ENCODE measurements at regions not wholly inside any gene's neighbourhood (a gene's known extent, or its start where the extent isn't known, plus 50 kb on each side); places are given as distances from the start of the nearest gene placed in this dataset.

DNA sequence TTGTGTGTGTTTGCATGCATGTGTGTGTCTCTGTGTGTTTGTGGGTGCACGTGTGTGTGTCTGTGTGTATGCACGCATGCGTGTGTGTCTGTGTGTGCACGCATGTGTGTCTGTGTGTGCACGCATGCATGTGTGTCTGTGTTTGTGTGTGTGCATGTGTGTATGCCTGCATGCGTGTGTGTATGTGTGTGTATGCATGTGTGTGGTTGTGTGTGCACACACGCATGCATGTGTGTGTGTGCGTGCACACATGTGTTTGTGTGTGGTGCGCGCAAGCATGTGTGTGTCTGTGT, 239.9 kb upstream of the TNRC6C start:
- no peak for TF ChIP-seq POLR2A (IDR thresholded peaks at IDR 0.05)
- no peak for TF ChIP-seq POLR2AphosphoS5 (IDR thresholded peaks at IDR 0.05; ENCODE audit: insufficient read depth in 1 of 2, low read depth in 1 of 2)
- TF ChIP-seq, protein P1, sequence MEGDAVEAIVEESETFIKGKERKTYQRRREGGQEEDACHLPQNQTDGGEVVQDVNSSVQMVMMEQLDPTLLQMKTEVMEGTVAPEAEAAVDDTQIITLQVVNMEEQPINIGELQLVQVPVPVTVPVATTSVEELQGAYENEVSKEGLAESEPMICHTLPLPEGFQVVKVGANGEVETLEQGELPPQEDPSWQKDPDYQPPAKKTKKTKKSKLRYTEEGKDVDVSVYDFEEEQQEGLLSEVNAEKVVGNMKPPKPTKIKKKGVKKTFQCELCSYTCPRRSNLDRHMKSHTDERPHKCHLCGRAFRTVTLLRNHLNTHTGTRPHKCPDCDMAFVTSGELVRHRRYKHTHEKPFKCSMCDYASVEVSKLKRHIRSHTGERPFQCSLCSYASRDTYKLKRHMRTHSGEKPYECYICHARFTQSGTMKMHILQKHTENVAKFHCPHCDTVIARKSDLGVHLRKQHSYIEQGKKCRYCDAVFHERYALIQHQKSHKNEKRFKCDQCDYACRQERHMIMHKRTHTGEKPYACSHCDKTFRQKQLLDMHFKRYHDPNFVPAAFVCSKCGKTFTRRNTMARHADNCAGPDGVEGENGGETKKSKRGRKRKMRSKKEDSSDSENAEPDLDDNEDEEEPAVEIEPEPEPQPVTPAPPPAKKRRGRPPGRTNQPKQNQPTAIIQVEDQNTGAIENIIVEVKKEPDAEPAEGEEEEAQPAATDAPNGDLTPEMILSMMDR (IDR thresholded peaks at IDR 0.05) = no peak
- DNase-seq (ENCODE audit: extremely low spot score in 2 of 2) = peak; percentile 52 to 58
- Histone ChIP-seq H3K4me1 (no peaks in the 10 kb centered on the region), H3K27me3 (no peaks in the 10 kb centered on the region), H3K4me3 (no peak overlapping the region), H3K36me3 (no peaks in the 10 kb centered on the region), H3K27ac (no peak overlapping the region), H3K9me3 (no peaks in the 10 kb centered on the region)
- intact Hi-C loops (cut with DNase I) = no loop called here

DNA sequence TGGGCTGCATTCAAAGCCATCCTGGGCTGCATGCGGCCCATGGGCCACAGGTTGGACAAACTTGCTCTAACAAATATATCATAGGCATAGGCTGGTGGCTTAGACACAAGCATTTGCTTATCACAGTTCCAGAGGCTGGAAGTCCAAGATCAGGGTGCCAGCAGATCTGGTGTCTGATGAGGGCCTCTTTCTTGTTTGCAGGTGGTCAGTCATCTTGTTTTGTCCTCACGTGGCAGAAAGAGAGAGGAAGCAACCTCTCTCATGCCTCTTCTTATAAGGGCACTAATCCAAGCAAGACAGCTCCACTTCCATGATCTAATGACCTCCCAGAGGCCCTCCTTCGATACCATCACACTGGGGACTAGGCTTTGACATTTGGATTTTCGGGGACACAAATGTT, 238.7 kb upstream of the TNRC6C start:
- TF ChIP-seq, protein P1 (IDR thresholded peaks at IDR 0.05) = no peak
- TF ChIP-seq POLR2A (IDR thresholded peaks at IDR 0.05) = no peak
- TF ChIP-seq POLR2AphosphoS5 (IDR thresholded peaks at IDR 0.05; ENCODE audit: insufficient read depth in 1 of 2, low read depth in 1 of 2) = no peak
- Histone ChIP-seq H3K4me1 (no peaks in the 10 kb centered on the region), H3K9me3 (no peaks in the 10 kb centered on the region), H3K27ac (no peak overlapping the region), H3K4me3 (no peak overlapping the region), H3K27me3 (no peaks in the 10 kb centered on the region), H3K36me3 (no peaks in the 10 kb centered on the region)
- intact Hi-C loops (cut with DNase I) = no loop called here
- peak; percentile 56 to 84 for DNase-seq (ENCODE audit: extremely low spot score in 2 of 2)

DNA sequence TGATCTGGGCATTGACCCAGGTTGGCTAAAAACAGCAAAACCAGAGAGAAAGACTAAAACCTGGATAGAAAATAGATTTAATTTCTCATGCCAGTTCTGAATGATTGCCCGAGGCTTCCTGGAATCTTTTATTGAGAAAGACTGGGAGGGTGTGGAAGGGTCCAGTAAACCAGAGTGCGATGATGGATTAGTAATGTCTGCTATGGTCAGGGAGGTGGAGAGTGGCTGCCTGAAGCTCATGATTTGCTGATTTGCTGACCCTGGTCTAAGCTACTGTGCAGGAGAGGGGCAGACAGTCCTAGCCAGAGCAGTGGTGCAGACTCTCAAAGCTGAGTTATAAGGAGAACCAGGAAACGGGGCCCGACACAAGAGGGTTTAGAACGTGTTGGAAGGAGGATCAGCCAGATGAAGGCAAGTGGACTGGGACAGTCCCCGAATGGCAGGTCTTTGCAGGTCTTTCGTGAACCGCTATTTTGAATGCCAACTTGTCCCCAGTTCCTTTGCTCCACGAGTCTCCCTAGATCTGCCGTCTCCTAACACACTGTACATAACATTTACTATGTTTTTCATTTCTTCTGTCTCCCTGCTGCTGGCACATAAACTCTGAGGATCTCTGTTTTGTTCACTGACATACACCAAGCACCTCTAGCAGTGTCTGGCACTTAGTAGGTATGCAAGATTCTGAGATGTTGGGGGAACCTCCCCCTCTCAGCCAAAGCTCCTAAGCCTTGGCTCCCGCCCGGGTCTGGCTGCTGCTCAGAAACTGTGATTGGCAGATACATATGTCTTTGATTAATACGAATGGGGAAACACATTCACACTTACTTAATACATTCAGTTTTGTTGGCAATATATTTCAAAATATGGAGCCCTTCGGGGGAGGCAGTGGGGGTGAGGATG, 237.3 kb upstream of the TNRC6C start:
- H3K4me3 ChIP-seq = no peak overlapping the region
- no peaks in the 10 kb centered on the region for H3K9me3 ChIP-seq
- no peaks in the 10 kb centered on the region for H3K27me3 ChIP-seq
- intact Hi-C loops (cut with DNase I) = no loop called here
- TF ChIP-seq POLR2A (IDR thresholded peaks at IDR 0.05) (no peak), POLR2AphosphoS5 (IDR thresholded peaks at IDR 0.05; ENCODE audit: insufficient read depth in 1 of 2, low read depth in 1 of 2) (no peak)
- TF ChIP-seq, protein P1 (IDR thresholded peaks at IDR 0.05) = no peak
- DNase-seq (ENCODE audit: extremely low spot score in 2 of 2) = peak; percentile 56 to 58
- no peak overlapping the region for H3K27ac ChIP-seq
- H3K36me3 ChIP-seq = no peaks in the 10 kb centered on the region
- H3K4me1 ChIP-seq = no peaks in the 10 kb centered on the region

DNA sequence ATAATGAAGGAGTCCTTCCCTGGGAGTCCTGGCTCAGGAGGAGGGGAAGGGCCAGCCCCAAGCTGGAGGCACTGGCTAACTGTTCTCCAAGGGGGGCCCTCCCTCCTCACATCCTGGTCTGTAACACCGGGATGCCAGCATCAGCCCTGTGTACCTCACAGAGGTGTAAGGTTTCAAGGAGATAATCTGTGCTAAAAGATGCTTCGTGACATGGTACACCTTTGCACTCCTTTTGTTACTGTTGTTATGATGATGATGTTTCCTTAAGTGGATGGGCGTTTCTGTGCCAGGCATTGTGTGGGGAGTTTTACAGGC, 236.7 kb upstream of the TNRC6C start:
- Histone ChIP-seq H3K27me3 (no peaks in the 10 kb centered on the region), H3K4me3 (no peak overlapping the region), H3K4me1 (peaks cover 4% of the 10 kb centered on the region), H3K9me3 (no peaks in the 10 kb centered on the region), H3K36me3 (no peaks in the 10 kb centered on the region), H3K27ac (no peak overlapping the region)
- TF ChIP-seq POLR2A (IDR thresholded peaks at IDR 0.05) (no peak), POLR2AphosphoS5 (IDR thresholded peaks at IDR 0.05; ENCODE audit: insufficient read depth in 1 of 2, low read depth in 1 of 2) (no peak)
- TF ChIP-seq, protein P1 (IDR thresholded peaks at IDR 0.05) = no peak
- intact Hi-C loops (cut with DNase I) = no loop called here
- DNase-seq (ENCODE audit: extremely low spot score in 2 of 2) = peak; percentile 32 to 55

DNA sequence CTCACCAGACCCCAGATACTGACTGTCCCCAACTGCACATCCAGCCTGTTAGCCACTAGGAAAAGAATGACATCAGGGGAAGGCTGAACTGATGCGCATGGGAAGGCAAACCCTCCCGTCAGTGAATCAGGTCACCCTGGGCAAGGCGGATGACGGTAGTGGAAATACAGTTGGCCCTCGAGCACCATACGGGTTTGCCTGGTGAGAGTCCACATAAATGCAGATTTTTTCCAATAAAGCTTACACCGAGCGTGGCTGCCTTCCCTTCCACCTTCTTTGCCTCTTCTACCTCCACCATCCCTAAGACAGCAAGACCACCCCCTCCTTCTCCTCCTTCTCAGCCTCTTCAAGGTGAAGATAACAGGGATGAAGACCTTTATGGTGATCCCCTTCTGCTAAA, 236.1 kb upstream of the TNRC6C start:
- no peaks in the 10 kb centered on the region for H3K27me3 ChIP-seq
- peak; percentile 20 to 64 for DNase-seq (ENCODE audit: extremely low spot score in 2 of 2)
- H3K9me3 ChIP-seq = no peaks in the 10 kb centered on the region
- TF ChIP-seq POLR2AphosphoS5 (IDR thresholded peaks at IDR 0.05; ENCODE audit: insufficient read depth in 1 of 2, low read depth in 1 of 2) (no peak), POLR2A (IDR thresholded peaks at IDR 0.05) (no peak)
- TF ChIP-seq, protein P1 (IDR thresholded peaks at IDR 0.05) = no peak
- H3K36me3 ChIP-seq = no peaks in the 10 kb centered on the region
- intact Hi-C loops (cut with DNase I) = no loop called here
- no peak overlapping the region for H3K4me3 ChIP-seq
- peaks cover 9% of the 10 kb centered on the region for H3K4me1 ChIP-seq
- no peak overlapping the region for H3K27ac ChIP-seq

Data from vagina (tissue), 2 donors.